Left lung (tissue), 4 donors: ENCODE measurements at regions not wholly inside any gene's neighbourhood (a gene's known extent, or its start where the extent isn't known, plus 50 kb on each side); places are given as distances from the start of the nearest gene placed in this dataset.
"Not testable (repeated sequence)": the region's sequence is repeated elsewhere in the genome, so short reads cannot be mapped to it uniquely, and the experiment has no call there.

Source experiments
- ATAC-seq: fragments of 200-7000 bp; cut with Tn5 transposase; one replicate; pipeline ENCODE4 v1.9.1; 2020; ENCODE audit warnings: moderate library complexity
- DNase-seq, 4 donors: peaks; one replicate each; pipeline ENCODE4 v3.0.0-alpha.2; 2013 to 2020
- H3K27ac ChIP-seq, 2 donors: fragments of 200-600 bp; sonication (generic) in 1 of 2; one replicate each; pipeline versions ENCODE4 v1.5.0 to v1.8.0; 2020 to 2021
- H3K27me3 ChIP-seq, 2 donors: fragments of 200-600 bp; sonication (generic) in 1 of 2; one replicate each; pipeline versions ENCODE4 v1.5.0 to v1.8.0; 2020 to 2021
- H3K36me3 ChIP-seq, 2 donors: fragments of 200-600 bp; sonication (generic) in 1 of 2; one replicate each; pipeline versions ENCODE4 v1.5.0 to v1.8.0; 2020 to 2021
- H3K4me1 ChIP-seq, 2 donors: fragments of 200-600 bp; one replicate each; pipeline ENCODE4 v1.8.0; 2021
- H3K4me3 ChIP-seq, 2 donors: fragments of 200-600 bp; sonication (generic) in 1 of 2; one replicate each; pipeline versions ENCODE4 v1.5.0 to v1.8.0; 2020 to 2021; ENCODE audit warnings: mild to moderate bottlenecking in 1 of 2
- H3K9me3 ChIP-seq, 2 donors: fragments of 200-600 bp; sonication (generic) in 1 of 2; one replicate each; pipeline versions ENCODE4 v1.5.0 to v1.8.0; 2020 to 2021
- intact Hi-C, 2 donors: fragments of 100-400 bp; cut with DNase I; formaldehyde crosslinking; loops; one replicate each; pipeline versions ENCODE4 v1.11.2 to v1.14.2; 2022
- TF ChIP-seq, protein P1 (sequence below), 2 donors: fragments of 200-600 bp; sonication (generic) in 1 of 2; IDR thresholded peaks; one replicate each; pipeline versions ENCODE4 v1.5.0 to v1.8.0; 2021; ENCODE audit warnings: antibody characterized with exemption in 2 of 2
- donor health status: DM: no; HTN: yes; CAD: no.
- donor health status: DM: no; HTN: no; CAD: no.

GRCh38 chr12:97875064-97875463, 412.5 kb downstream of the RMST start:
- TF ChIP-seq, protein P1, sequence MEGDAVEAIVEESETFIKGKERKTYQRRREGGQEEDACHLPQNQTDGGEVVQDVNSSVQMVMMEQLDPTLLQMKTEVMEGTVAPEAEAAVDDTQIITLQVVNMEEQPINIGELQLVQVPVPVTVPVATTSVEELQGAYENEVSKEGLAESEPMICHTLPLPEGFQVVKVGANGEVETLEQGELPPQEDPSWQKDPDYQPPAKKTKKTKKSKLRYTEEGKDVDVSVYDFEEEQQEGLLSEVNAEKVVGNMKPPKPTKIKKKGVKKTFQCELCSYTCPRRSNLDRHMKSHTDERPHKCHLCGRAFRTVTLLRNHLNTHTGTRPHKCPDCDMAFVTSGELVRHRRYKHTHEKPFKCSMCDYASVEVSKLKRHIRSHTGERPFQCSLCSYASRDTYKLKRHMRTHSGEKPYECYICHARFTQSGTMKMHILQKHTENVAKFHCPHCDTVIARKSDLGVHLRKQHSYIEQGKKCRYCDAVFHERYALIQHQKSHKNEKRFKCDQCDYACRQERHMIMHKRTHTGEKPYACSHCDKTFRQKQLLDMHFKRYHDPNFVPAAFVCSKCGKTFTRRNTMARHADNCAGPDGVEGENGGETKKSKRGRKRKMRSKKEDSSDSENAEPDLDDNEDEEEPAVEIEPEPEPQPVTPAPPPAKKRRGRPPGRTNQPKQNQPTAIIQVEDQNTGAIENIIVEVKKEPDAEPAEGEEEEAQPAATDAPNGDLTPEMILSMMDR (IDR thresholded peaks at IDR 0.05) = no peak
- no peaks in the 10 kb centered on the region for H3K27me3 ChIP-seq
- DNase-seq = no peak
- no peaks in the 10 kb centered on the region for H3K9me3 ChIP-seq
- H3K4me3 ChIP-seq = no peak overlapping the region
- intact Hi-C loops = no loop called here
- ATAC-seq = no peak
- no peaks in the 10 kb centered on the region for H3K4me1 ChIP-seq
- H3K36me3 ChIP-seq = no peaks in the 10 kb centered on the region
- no peak overlapping the region for H3K27ac ChIP-seq

GRCh38 chr12:97876780-97877179, 414.2 kb downstream of the RMST start:
- intact Hi-C loops = no loop called here
- ATAC-seq = no peak
- no peaks in the 10 kb centered on the region for H3K36me3 ChIP-seq
- H3K4me1 ChIP-seq = no peaks in the 10 kb centered on the region
- no peak overlapping the region for H3K27ac ChIP-seq
- DNase-seq = no peak
- H3K27me3 ChIP-seq = no peaks in the 10 kb centered on the region
- H3K9me3 ChIP-seq = no peaks in the 10 kb centered on the region
- TF ChIP-seq, protein P1 (IDR thresholded peaks at IDR 0.05) = no peak
- H3K4me3 ChIP-seq = no peak overlapping the region

GRCh38 chr12:97877404-97877803, 414.8 kb downstream of the RMST start:
- Histone ChIP-seq H3K4me1 (no peaks in the 10 kb centered on the region), H3K27me3 (no peaks in the 10 kb centered on the region), H3K36me3 (no peaks in the 10 kb centered on the region), H3K27ac (no peak overlapping the region), H3K9me3 (no peaks in the 10 kb centered on the region), H3K4me3 (no peak overlapping the region)
- intact Hi-C loops = no loop called here
- DNase-seq = no peak
- no peak for ATAC-seq
- TF ChIP-seq, protein P1 (IDR thresholded peaks at IDR 0.05) = no peak

DNA sequence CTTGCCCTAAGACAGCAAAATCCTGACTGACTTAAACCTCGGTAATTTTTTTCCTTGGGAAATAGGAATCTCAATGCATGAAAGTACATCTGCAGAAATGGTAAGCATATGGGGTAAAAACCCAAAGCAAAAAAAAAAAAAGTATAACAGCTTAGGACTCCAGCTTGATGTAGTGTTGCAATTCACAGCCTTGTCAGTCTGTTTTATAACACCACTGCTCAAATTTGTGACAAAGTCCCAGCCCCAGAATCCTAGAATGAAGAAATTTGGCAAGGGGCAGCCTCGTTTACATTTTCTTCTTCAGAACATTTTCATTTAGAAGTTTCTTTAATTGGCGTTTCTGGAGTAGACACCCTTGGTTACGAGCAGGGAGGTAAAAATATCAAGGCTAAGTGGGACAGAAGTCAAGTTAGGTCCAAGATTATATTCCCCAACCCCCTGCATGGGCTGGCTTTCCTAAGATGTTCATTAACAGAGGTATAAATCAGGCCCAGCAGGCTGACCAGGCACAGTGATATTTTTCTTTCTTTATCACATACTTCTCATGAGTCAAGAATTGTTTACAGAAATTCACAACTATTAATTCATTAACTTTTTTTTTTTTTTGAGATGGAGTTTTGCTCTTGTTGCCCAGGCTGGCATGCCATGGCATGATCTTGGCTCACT, 424.0 kb downstream of the RMST start:
- Histone ChIP-seq H3K36me3 (no peaks in the 10 kb centered on the region), H3K9me3 (no peaks in the 10 kb centered on the region), H3K27me3 (no peaks in the 10 kb centered on the region), H3K4me3 (no peak overlapping the region), H3K4me1 (no peaks in the 10 kb centered on the region), H3K27ac (no peak overlapping the region)
- intact Hi-C loops = no loop called here
- TF ChIP-seq, protein P1 (IDR thresholded peaks at IDR 0.05) = no peak
- DNase-seq (peak in 1 of 4 donors; percentile 0), ATAC-seq (no peak)

DNA sequence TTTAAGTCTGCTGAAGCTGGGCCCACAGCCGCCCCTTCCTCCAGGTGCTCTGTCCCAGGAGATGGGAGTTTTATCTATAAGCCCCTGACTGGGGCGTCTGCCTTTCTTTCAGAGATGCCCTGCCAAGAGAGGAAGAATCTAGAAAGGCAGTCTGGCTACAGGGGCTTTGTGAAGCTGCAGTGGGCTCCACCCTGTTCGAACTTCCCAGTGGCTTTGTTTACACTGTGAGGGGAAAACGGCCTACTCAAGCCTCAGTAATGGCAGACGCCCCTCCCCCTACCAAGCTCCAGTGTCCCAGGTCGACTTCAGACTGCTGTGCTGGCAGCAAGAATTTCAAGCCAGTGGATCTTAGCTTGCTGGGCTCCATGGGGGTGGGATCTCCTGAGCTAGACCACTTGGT, 435.3 kb downstream of the RMST start:
- DNase-seq, H3K27me3 ChIP-seq, intact Hi-C loops, H3K27ac ChIP-seq, H3K36me3 ChIP-seq, ATAC-seq, H3K4me3 ChIP-seq, H3K4me1 ChIP-seq: not testable (repeated sequence)
- H3K9me3 ChIP-seq = peaks cover 0 to 18% of the 10 kb centered on the region in 2 donors

DNA sequence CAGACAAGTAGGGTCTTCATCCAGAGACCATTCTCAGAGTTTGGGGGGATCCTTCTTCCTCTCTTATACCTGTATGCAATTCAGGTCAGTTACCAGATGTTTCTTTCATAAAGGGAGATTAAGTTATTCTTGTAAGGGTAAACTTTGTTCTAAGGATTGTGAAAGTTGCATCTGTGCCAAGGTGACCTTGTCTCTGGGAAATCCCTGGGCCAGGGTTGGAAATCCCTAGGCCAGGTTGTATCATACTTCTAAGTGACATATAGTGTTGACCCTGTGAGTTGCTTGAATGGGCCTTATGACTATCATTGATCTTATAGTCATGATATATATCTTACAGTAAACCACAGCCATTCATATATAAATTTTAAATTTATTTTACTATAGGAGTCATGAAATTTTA, 436.9 kb downstream of the RMST start:
- H3K9me3 ChIP-seq = peaks cover 0 to 5% of the 10 kb centered on the region in 2 donors
- intact Hi-C loops = no loop called here
- no peaks in the 10 kb centered on the region for H3K4me1 ChIP-seq
- TF ChIP-seq, protein P1 (IDR thresholded peaks at IDR 0.05) = no peak
- no peaks in the 10 kb centered on the region for H3K36me3 ChIP-seq
- no peak overlapping the region for H3K4me3 ChIP-seq
- H3K27me3 ChIP-seq = no peaks in the 10 kb centered on the region
- DNase-seq (no peak), ATAC-seq (no peak)
- H3K27ac ChIP-seq = no peak overlapping the region
